ENCODE measurements at regions not wholly inside any gene's neighbourhood (a gene's known extent, or its start where the extent isn't known, plus 50 kb on each side); places are given as distances from the start of the nearest gene placed in this dataset.

- no peak for TF ChIP-seq TRIM25 (IDR thresholded peaks at IDR 0.05; ENCODE audit: borderline replicate concordance)
- TF ChIP-seq TAF7 (tag; IDR thresholded peaks at IDR 0.05) = no peak
- no peak for TF ChIP-seq ZFP30 (CRISPR knock-in tag; IDR thresholded peaks at IDR 0.05; ENCODE audit: borderline replicate concordance)
- TF ChIP-seq CTCFL (IDR thresholded peaks at IDR 0.05; ENCODE audit: borderline replicate concordance, insufficient read depth, low read depth, low read length, poor library complexity, severe bottlenecking) = no peak
- no peak for TF ChIP-seq AFF4 (CRISPR knock-in tag; IDR thresholded peaks at IDR 0.05)
- no peak for TF ChIP-seq CREBBP (IDR thresholded peaks at IDR 0.05; ENCODE audit: low read depth, low read length)
- no peak for TF ChIP-seq KAT7 (CRISPR knock-in tag; IDR thresholded peaks at IDR 0.05; ENCODE audit: borderline replicate concordance)
- TF ChIP-seq GATAD2A (IDR thresholded peaks at IDR 0.05) = no peak
- no peak for TF ChIP-seq ZNF12 (CRISPR knock-in tag; IDR thresholded peaks at IDR 0.05)
- no peak for TF ChIP-seq ZNF184 (CRISPR knock-in tag; IDR thresholded peaks at IDR 0.05)
- no peak for TF ChIP-seq CBFA2T3 (IDR thresholded peaks at IDR 0.05)
- TF ChIP-seq KLF13 (tag; IDR thresholded peaks at IDR 0.05; ENCODE audit: borderline replicate concordance, low read depth) = no peak
- TF ChIP-seq SAFB (IDR thresholded peaks at IDR 0.05; ENCODE audit: borderline replicate concordance, low read depth, low read length) = no peak
- TF ChIP-seq ELF1 (tag; IDR thresholded peaks at IDR 0.05) = no peak
- no peak for TF ChIP-seq ZNF143 (CRISPR knock-in tag; IDR thresholded peaks at IDR 0.05)
These were observed 603.9 kb upstream of the B3GAT1 start (continued) for GRCh38 chr11:135015966-135016365.
